ENCODE measurements at regions not wholly inside any gene's neighbourhood (a gene's known extent, or its start where the extent isn't known, plus 50 kb on each side); places are given as distances from the start of the nearest gene placed in this dataset.

- no peak for DNase-seq
These were observed 151.2 kb upstream of the TNR start for GRCh38 chr1:175894581-175894980.

- no peak for DNase-seq
These were observed 149.8 kb upstream of the TNR start for GRCh38 chr1:175893192-175893591.

- DNase-seq: no peak
These were observed 149.3 kb upstream of the TNR start for GRCh38 chr1:175892686-175893085.

- no peak for DNase-seq
These were observed 148.5 kb upstream of the TNR start for GRCh38 chr1:175891783-175892309.

GRCh38 chr1:175890958-175891357 lies 147.6 kb upstream of the TNR start:
- DNase-seq: no peak

- no peak for DNase-seq
These were observed 146.5 kb upstream of the TNR start for GRCh38 chr1:175889848-175890247.

- DNase-seq: no peak
These were observed 145.6 kb upstream of the TNR start for GRCh38 chr1:175888996-175889395.

- peak; percentile 4 to 72 for DNase-seq
These were observed 144.6 kb upstream of the TNR start for GRCh38 chr1:175887981-175888428.

GRCh38 chr1:175887521-175887920 lies 144.1 kb upstream of the TNR start:
- DNase-seq: no peak

GRCh38 chr1:175885326-175885725 lies 141.9 kb upstream of the TNR start:
- DNase-seq: no peak

GRCh38 chr1:175884369-175884768 lies 141.0 kb upstream of the TNR start:
- DNase-seq: no peak

GRCh38 chr1:175882192-175882591 lies 138.8 kb upstream of the TNR start:
- no peak for DNase-seq

- DNase-seq: no peak
These were observed 138.0 kb upstream of the TNR start for GRCh38 chr1:175881246-175881976.

GRCh38 chr1:175878775-175879174 lies 135.4 kb upstream of the TNR start:
- no peak for DNase-seq

GRCh38 chr1:175877939-175878737 lies 134.7 kb upstream of the TNR start:
- peak; percentile 8 to 72 for DNase-seq

GRCh38 chr1:175875556-175875955 lies 132.2 kb upstream of the TNR start:
- DNase-seq: no peak

GRCh38 chr1:175874081-175874480 lies 130.7 kb upstream of the TNR start:
- no peak for DNase-seq

GRCh38 chr1:175873290-175873935 lies 130.0 kb upstream of the TNR start:
- no peak for DNase-seq

- DNase-seq: no peak
These were observed 129.2 kb upstream of the TNR start for GRCh38 chr1:175872588-175872987.

GRCh38 chr1:175871647-175872046 lies 128.3 kb upstream of the TNR start:
- DNase-seq: no peak

- DNase-seq: no peak
These were observed 126.8 kb upstream of the TNR start for GRCh38 chr1:175870217-175870616.

GRCh38 chr1:175866776-175867175 lies 123.4 kb upstream of the TNR start:
- no peak for DNase-seq

GRCh38 chr1:175865041-175865766 lies 121.8 kb upstream of the TNR start:
- DNase-seq: no peak

Data from NCI-H446 (cell line).